ENCODE measurements at regions not wholly inside any gene's neighbourhood (a gene's known extent, or its start where the extent isn't known, plus 50 kb on each side); places are given as distances from the start of the nearest gene placed in this dataset.

DNA sequence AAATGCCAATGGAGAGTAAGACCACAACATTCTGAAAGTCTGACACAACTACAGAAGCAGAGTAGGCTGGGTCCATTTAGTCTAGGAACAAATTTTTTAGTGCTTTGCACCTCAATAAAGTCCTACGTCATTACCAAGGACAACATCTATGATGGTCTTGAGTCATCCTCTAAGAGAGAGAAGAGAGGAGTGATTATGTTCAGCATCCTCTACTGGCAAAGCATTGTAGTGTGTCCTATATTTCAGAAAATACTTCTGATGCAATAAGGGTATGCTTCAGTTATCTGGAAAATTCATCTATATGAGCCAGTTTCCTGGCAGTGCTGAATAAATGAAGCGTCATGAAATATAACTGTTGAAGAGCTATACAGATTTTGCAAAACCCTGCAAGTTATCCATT, 95.6 kb downstream of the P2RY1 start (continued):
- TF ChIP-seq, protein P1, sequence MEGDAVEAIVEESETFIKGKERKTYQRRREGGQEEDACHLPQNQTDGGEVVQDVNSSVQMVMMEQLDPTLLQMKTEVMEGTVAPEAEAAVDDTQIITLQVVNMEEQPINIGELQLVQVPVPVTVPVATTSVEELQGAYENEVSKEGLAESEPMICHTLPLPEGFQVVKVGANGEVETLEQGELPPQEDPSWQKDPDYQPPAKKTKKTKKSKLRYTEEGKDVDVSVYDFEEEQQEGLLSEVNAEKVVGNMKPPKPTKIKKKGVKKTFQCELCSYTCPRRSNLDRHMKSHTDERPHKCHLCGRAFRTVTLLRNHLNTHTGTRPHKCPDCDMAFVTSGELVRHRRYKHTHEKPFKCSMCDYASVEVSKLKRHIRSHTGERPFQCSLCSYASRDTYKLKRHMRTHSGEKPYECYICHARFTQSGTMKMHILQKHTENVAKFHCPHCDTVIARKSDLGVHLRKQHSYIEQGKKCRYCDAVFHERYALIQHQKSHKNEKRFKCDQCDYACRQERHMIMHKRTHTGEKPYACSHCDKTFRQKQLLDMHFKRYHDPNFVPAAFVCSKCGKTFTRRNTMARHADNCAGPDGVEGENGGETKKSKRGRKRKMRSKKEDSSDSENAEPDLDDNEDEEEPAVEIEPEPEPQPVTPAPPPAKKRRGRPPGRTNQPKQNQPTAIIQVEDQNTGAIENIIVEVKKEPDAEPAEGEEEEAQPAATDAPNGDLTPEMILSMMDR (IDR thresholded peaks at IDR 0.05 in 2 of 3, conservative IDR thresholded peaks at IDR 0.05 in 1 of 3; ENCODE audit: borderline replicate concordance in 1 of 3, insufficient read depth in 1 of 3, low read depth in 2 of 3, low read length in 2 of 3), result no peak
- no peak for TF ChIP-seq JUND (IDR thresholded peaks at IDR 0.05)

DNA sequence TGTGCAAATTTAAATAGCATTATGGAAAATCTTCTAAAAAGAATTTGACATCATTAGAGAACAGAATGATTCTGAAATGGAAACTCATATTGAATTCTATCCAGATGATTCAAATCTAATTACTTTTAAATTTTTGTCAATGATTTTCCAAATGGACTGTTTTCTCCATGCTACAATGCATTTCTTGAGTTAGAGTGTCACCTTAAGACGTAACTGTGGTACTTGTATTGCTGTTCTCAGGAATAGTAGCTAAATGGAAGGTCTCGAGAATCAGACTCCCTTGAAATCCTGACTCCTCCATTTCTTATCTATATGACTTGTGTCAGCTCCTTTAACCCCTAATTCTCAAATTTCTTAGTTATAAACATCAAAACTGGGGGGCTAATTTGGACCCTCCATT, 102.3 kb downstream of the P2RY1 start:
- Histone ChIP-seq H3K4me2 (ENCODE audit: low read length) (no peak overlapping the region), H3K36me3 (ENCODE audit: control insufficient read depth in 1 of 2, insufficient read depth in 2 of 2, low read length in 2 of 2) (no peaks in the 10 kb centered on the region), H3K4me3 (replicated peaks in 1 of 2; ENCODE audit: low read depth in 1 of 2, low read length in 2 of 2) (no peak overlapping the region), H3K9me2 (ENCODE audit: insufficient read depth) (no peaks in the 10 kb centered on the region), H2AFZ (ENCODE audit: low read depth, low read length, poor library complexity, severe bottlenecking) (no peak overlapping the region), H4K20me1 (ENCODE audit: insufficient read depth) (no peaks in the 10 kb centered on the region), H3K9me3 (ENCODE audit: control insufficient read depth in 1 of 2, insufficient read depth in 1 of 2, low read depth in 1 of 2, low read length in 2 of 2) (no peaks in the 10 kb centered on the region), H3K4me1 (ENCODE audit: control insufficient read depth in 1 of 2, insufficient read depth in 2 of 2, low read length in 2 of 2) (peaks cover 0 to 2% of the 10 kb centered on the region in 2 experiments; a peak in 1 of 4 replicates), H3K9ac (ENCODE audit: low read length) (no peak overlapping the region), H3K27ac (ENCODE audit: low read depth, low read length) (no peak overlapping the region), H3K79me2 (ENCODE audit: insufficient read depth, low read length) (no peaks in the 10 kb centered on the region), H3K27me3 (ENCODE audit: insufficient read depth, low read length) (no peaks in the 10 kb centered on the region)
- DNase-seq (ENCODE audit: low read depth, low spot score), result no peak
- no peak for ATAC-seq
- TF ChIP-seq RAD21 (IDR thresholded peaks at IDR 0.05; ENCODE audit: low read depth) (peak; percentile 21; the same call in 1 of the 2 replicates), TCF7L2 (IDR thresholded peaks at IDR 0.05; ENCODE audit: borderline replicate concordance, extremely low read depth, insufficient read depth, insufficient read length) (no peak), SIN3A (IDR thresholded peaks at IDR 0.05; ENCODE audit: low read depth) (no peak), SP1 (IDR thresholded peaks at IDR 0.05; ENCODE audit: low read depth) (no peak), CEBPB (IDR thresholded peaks at IDR 0.05; ENCODE audit: low read depth) (no peak), POLR2AphosphoS5 (IDR thresholded peaks at IDR 0.05; ENCODE audit: low read depth, low read length) (no peak)
- TF ChIP-seq, protein P2, sequence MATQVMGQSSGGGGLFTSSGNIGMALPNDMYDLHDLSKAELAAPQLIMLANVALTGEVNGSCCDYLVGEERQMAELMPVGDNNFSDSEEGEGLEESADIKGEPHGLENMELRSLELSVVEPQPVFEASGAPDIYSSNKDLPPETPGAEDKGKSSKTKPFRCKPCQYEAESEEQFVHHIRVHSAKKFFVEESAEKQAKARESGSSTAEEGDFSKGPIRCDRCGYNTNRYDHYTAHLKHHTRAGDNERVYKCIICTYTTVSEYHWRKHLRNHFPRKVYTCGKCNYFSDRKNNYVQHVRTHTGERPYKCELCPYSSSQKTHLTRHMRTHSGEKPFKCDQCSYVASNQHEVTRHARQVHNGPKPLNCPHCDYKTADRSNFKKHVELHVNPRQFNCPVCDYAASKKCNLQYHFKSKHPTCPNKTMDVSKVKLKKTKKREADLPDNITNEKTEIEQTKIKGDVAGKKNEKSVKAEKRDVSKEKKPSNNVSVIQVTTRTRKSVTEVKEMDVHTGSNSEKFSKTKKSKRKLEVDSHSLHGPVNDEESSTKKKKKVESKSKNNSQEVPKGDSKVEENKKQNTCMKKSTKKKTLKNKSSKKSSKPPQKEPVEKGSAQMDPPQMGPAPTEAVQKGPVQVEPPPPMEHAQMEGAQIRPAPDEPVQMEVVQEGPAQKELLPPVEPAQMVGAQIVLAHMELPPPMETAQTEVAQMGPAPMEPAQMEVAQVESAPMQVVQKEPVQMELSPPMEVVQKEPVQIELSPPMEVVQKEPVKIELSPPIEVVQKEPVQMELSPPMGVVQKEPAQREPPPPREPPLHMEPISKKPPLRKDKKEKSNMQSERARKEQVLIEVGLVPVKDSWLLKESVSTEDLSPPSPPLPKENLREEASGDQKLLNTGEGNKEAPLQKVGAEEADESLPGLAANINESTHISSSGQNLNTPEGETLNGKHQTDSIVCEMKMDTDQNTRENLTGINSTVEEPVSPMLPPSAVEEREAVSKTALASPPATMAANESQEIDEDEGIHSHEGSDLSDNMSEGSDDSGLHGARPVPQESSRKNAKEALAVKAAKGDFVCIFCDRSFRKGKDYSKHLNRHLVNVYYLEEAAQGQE (IDR thresholded peaks at IDR 0.05; ENCODE audit: low read depth), result no peak
- TF ChIP-seq, protein P3, sequence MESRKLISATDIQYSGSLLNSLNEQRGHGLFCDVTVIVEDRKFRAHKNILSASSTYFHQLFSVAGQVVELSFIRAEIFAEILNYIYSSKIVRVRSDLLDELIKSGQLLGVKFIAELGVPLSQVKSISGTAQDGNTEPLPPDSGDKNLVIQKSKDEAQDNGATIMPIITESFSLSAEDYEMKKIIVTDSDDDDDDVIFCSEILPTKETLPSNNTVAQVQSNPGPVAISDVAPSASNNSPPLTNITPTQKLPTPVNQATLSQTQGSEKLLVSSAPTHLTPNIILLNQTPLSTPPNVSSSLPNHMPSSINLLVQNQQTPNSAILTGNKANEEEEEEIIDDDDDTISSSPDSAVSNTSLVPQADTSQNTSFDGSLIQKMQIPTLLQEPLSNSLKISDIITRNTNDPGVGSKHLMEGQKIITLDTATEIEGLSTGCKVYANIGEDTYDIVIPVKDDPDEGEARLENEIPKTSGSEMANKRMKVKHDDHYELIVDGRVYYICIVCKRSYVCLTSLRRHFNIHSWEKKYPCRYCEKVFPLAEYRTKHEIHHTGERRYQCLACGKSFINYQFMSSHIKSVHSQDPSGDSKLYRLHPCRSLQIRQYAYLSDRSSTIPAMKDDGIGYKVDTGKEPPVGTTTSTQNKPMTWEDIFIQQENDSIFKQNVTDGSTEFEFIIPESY (IDR thresholded peaks at IDR 0.05; ENCODE audit: extremely low read depth, insufficient replicate concordance, low read length), result no peak
- CTCF ChIA-PET, result interaction anchor here (0.6 to 1.0 kb wide), 2 partner anchors 241 to 494 kb away, joined by 3 read pairs; no protein-coding TSS in a partner anchor
- intact Hi-C loops (cut with micrococcal nuclease), result no loop called here
- RAD21 ChIA-PET (ENCODE audit: low non-redundant PET in 1 of 2, low total read pairs in 2 of 2, uncharacterized antibody in 2 of 2, unreplicated experiment in 2 of 2), result no interaction called here
- no TSS peak for BruUV-seq (replicated peaks)
- POLR2A ChIA-PET, result no interaction called here
